Right renal cortex interstitium (tissue), 3 donors: ENCODE measurements at regions not wholly inside any gene's neighbourhood (a gene's known extent, or its start where the extent isn't known, plus 50 kb on each side); places are given as distances from the start of the nearest gene placed in this dataset.

Source experiments
- DNase-seq, 3 donors: peaks; one replicate each; pipeline ENCODE4 v3.0.0-alpha.2; 2013; ENCODE audit warnings: low read depth in 3 of 3, low spot score in 2 of 3

- no peak for DNase-seq
Measured at GRCh38 chr10:28853195-28853594, 175.9 kb downstream of the BAMBI start.

- no peak for DNase-seq
Measured at GRCh38 chr10:28857164-28857563, 179.8 kb downstream of the BAMBI start.

- DNase-seq = no peak
Measured at GRCh38 chr10:28858646-28859045, 181.3 kb downstream of the BAMBI start.

DNA sequence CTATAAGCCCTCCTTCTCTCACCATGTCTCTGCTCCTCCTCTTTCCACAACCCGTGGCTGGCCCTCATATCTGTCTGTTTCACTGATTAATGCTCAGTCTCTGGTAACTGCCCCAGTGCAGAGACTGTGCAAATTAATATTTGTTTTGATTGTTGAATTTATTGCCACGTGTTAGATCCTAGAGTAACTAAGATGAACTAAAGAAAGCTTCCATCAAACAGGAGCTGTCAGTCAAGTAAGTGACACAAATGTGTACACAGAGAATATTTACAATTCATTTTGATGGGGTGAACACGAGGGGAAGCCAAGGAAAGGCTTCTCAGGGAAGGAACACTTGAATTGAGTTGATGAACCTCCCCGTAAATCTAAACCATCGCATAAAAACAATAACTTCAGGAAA lies 182.5 kb downstream of the BAMBI start:
- DNase-seq = no peak

DNA sequence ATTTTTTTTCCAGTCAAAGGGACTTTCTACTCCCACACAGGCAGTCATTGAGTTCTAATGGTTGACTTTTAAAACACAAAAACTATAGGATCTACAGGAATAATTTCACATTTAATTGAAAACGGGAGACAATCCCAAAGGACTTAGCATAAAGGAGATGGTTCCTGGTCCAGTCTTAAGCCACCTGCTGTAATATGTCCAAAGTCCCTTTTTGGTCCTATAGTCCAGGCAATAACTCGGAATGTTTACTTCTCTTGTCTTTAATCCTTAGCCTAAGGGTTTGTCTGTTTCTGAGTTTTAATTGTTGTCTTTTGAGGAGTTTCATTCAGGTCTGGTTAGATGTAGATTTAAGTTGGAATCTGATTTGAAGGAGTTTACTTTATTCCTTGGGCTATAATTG lies 184.9 kb downstream of the BAMBI start:
- DNase-seq = no peak

DNA sequence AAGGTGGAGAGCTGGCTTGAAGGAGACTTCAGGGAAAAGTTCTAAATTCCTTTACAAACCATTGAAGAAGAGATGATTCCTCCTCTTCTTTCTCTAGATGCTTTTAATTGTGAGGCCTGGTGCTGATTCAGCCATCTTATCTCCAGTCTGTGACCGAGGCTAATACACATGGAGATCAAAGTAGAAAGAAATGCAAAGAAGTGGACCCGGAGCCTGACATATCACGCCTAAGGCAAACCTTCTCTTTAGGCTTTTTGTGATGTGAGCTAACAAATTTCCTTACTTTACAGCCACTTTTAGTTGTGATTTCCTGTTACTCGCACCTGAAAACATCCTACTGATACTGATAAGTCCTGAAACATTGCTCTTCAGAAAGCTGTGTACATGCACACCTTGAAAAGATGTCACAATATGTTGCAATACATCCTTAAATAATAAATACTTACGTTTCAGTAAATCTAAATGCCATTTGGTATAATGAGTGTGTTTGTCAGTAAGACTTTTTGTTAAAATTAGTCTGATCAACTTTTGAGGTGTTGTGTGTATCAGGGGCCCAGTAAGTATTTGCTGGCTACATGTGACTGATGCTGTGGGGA lies 192.4 kb downstream of the BAMBI start:
- DNase-seq = no peak

GRCh38 chr10:28871665-28872064 lies 194.3 kb downstream of the BAMBI start:
- no peak for DNase-seq

- no peak for DNase-seq
Measured at GRCh38 chr10:28872587-28873165, 195.4 kb downstream of the BAMBI start.

GRCh38 chr10:28873540-28873939 lies 196.2 kb downstream of the BAMBI start:
- DNase-seq = no peak

GRCh38 chr10:28874210-28874609 lies 196.9 kb downstream of the BAMBI start:
- DNase-seq = no peak

DNA sequence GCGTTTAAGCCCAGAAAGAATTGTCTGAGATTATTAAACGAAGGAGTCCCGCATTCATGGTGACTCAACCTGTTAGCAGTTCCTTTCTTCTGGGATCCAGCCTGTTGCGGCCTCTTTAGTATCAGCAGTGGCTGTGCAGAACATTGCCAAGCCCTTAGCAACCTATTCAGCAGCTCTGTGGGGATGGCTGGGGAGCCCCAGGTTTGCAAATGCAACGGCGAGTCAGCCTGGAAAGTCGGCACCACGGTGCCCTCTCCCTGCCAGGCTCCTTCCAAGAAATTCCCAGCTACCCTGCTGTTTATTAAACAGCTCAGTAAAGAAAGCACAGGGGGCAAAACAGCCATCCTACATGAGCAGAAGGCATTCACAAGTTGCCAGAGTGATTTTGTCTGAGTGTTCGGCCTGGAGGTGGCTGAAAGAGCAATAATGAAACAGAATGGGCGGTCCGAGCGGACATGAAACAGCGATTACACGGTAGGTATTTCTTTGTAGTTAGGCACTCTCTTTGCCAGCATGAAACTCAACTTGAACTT lies 198.3 kb downstream of the BAMBI start:
- no peak for DNase-seq

GRCh38 chr10:28878236-28878970 lies 201.1 kb downstream of the BAMBI start:
- DNase-seq = no peak

GRCh38 chr10:28879246-28879645 lies 201.9 kb downstream of the BAMBI start:
- DNase-seq = no peak

DNA sequence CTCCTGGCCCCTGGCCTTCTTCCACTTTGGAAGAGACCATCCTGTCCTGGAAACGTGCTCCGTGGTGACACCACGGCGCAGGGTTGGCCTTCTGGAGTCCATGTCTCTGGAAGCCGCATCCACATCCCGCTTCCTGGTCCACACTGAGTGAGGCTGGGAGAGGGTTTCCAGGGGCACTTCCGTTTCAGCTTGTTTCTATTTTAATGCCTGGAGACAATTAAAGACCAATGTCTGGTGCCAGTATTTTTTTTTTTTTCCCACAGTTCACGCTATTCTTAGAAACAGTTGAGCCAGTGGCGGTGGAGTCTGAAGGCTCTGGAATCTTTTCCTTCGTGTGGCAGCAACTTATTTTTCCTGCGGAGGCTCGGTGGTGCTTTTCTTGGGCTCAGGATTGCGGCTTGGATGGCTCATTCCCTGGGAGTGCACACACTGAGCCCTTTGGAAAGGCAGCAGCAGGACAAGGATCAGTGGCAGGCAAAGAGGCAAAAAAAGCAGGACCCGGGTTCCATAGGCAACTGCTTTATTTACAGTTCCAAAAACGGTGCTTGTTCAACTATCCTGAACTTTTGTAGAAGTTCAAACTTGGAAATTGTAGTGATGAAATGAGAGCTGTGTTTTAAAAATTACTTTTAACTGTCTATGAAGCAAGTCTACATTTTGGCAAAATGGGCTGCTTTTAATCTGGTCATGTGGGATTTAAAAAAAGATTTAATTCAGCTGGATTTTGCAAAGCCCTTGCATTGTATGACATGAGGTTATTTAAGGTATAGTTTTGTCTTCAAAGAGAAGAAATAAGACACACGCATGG lies 202.8 kb downstream of the BAMBI start:
- DNase-seq = no peak

DNA sequence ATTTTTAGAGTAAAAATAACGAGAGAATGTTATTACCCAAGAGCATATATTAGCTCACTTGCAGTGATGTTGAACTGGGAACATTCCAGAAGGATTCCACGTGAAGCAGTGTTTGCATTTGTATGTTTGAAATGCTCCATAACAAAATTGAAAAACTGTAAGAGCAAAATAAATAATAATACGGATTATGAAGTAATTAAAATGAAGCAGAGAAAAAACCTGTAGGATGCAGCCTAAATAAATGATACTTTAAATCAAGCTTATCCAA lies 203.3 kb downstream of the BAMBI start:
- DNase-seq = no peak

- no peak for DNase-seq
Measured at GRCh38 chr10:28881171-28881882, 204.0 kb downstream of the BAMBI start.

DNA sequence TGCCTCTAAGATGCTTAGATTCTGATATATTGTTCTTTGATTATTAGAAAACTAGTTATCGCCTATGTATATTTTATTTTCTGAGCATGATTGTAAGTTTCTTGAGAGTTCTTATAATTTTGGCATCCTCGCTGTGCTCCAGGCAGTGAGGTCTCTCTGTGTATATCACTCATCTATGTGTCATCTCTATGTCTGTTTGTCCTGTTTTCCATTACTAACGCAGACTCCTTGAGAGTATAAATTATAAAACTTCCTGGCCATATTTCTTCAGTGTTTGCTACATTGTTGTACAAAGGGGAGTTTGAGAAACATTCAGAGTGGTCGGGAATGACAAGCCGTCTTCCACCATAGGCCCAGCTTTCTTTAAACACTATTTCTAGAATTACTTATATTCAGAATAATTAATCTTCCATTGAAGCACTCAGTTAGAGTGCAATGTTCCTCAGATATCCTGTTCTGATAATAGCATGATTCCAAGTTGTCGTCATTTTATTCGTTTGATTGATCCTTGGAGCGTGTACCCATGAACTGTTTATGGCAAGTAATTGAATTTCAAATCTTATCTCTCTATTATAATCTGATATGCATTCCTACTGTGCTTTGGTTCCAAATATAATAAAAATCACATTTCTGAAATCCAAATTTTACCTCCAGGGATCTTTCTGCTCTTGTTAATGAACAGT lies 206.6 kb downstream of the BAMBI start:
- DNase-seq = no peak

DNA sequence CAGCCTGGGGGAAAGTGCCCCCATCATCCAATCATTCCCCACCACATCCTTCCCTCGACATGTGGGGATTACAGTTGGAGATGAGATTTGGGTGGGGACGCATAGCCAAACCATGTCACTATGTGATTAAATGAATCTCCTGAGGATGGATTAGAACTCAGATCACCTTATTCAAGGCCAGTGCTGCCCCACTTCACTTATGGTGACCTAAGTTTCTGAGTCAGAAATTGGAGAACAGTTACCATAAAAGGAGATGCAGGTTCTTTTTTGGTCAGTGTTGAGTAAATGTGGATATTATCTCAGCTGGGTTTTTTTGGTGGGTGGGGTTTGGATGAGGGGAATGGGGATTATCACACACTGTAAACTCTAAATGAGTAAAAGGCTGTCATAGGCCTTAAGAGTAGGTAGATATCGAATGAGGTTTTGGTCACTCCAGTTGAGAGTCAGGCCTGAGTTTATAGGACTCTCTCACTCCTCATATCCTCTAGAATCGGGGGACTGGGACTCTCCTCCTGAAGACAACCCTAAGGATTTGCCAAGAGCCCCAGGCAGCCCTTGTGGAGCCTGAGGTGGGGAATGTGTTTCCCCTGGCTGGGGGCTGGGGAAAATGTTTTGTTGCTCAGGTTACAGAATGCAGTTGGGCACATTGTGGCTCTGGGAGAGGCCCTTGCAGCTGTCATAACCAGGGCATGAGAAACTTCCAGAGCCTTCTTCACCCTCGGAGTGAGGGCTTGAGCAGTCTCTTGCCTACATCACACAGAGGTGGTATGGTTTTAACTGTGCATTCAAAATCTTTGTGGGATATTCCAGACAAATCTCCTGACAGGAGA lies 213.0 kb downstream of the BAMBI start:
- no peak for DNase-seq

DNA sequence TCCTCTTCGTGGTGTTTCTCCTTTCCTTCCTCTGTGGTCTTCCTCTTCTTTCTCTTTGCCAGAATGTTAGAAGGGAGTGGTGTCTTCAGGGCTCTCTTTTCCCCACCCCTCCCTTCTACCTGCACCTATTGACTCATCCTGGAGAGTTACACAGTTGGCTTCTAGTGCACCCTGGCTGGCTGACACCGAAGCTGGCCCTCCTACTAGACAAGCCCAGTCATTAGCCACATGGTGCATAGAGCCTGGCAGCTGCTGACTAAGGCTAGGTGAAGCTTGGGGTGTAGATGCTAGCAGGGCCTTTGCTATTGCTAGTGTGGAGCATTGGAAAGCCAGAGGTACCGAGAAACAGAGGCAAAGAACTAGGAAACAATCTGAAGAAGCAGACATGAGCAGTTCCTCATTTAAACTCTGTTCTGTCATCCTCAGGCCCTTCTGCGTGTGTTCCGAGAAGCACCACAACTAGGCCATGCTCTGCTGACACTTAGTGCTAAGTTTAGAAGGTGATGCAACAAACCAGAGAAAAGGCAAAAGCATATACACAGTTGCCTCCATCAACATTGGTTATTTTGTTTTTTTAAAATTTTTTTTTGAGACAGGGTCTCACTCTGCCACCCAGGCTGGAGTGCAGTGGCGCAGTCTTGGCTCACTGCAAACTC lies 213.9 kb downstream of the BAMBI start:
- DNase-seq = no peak
